IMR-90 (cell line): ENCODE measurements at regions not wholly inside any gene's neighbourhood (a gene's known extent, or its start where the extent isn't known, plus 50 kb on each side); places are given as distances from the start of the nearest gene placed in this dataset.

Experiments used
- ATAC-seq: fragments of 200-7000 bp; cut with Tn5 transposase; 2 replicates; pipeline ENCODE4 v1.9.1; 2020; ENCODE audit warnings: low read depth, mild to moderate bottlenecking, moderate library complexity
- BruUV-seq: library from RNA; stranded (reverse); fragments of 400-500 nt; replicated peaks from 2 replicates; lab custom pipeline; 2021; lab: Mats Ljungman, UMichigan
- CTCF ChIA-PET: fragments of 300-600 bp; formaldehyde crosslinking; extraction: SDS; loops from one replicate; lab custom pipeline; 2021; ENCODE audit warnings: antibody characterized with exemption; lab: Yijun Ruan, JAX
- POLR2A ChIA-PET: fragments of 300-600 bp; sonication (Branson Sonifier 250); formaldehyde crosslinking; loops from one replicate; lab custom pipeline; 2022; ENCODE audit warnings: antibody characterized with exemption; ENCODE audit not compliant: unreplicated experiment; lab: Charles Lee
- DNase-seq: peaks from one replicate; pipeline ENCODE4 v3.0.0; 2013
- H2AFZ ChIP-seq: replicated peaks from 2 replicates; pipeline ENCODE3; 2013; ENCODE audit warnings: low read length, mild to moderate bottlenecking; ENCODE audit not compliant: poor library complexity
- H2AK5ac ChIP-seq: 2 replicates; pipeline ENCODE4 v1.6.1; 2013; ENCODE audit warnings: low read depth, low read length, inconsistent platforms
- H2AK9ac ChIP-seq: replicated peaks from 2 replicates; pipeline ENCODE3; 2013; ENCODE audit warnings: mild to moderate bottlenecking, low read depth, low read length, moderate library complexity; ENCODE audit not compliant: poor library complexity
- H2BK120ac ChIP-seq: 2 replicates; pipeline ENCODE4 v1.6.1; 2013; ENCODE audit warnings: low read depth, low read length, inconsistent platforms
- H2BK15ac ChIP-seq: 3 replicates; pipeline ENCODE4 v1.6.1; 2013; ENCODE audit warnings: low read depth, low read length, inconsistent platforms
- H2BK20ac ChIP-seq: 2 replicates; pipeline ENCODE4 v1.6.1; 2013; ENCODE audit warnings: low read depth, mild to moderate bottlenecking, inconsistent platforms, low read length, moderate library complexity
- H2BK5ac ChIP-seq: 2 replicates; pipeline ENCODE4 v1.6.1; 2013; ENCODE audit warnings: mild to moderate bottlenecking, low read depth, low read length, inconsistent platforms; ENCODE audit not compliant: poor library complexity, severe bottlenecking
- H3K14ac ChIP-seq: replicated peaks from 2 replicates; pipeline ENCODE4 v1.6.1; 2013; ENCODE audit warnings: low read depth, low read length, inconsistent platforms
- H3K18ac ChIP-seq: 2 replicates; pipeline ENCODE4 v1.6.1; 2013; ENCODE audit warnings: low read depth, low read length, control low read depth
- H3K23ac ChIP-seq: 2 replicates; pipeline ENCODE4 v1.6.1; 2013; ENCODE audit warnings: low read depth, low read length, inconsistent platforms
- H3K27ac ChIP-seq: 2 replicates; pipeline ENCODE4 v1.5.1; 2013; ENCODE audit warnings: mild to moderate bottlenecking, control low read depth, low read length; ENCODE audit not compliant: insufficient read depth
- H3K27me3 ChIP-seq: 2 replicates; pipeline ENCODE4 v1.6.1; 2013; ENCODE audit warnings: low read length; ENCODE audit not compliant: control insufficient read depth, insufficient read depth
- H3K36me3 ChIP-seq: 2 replicates; pipeline ENCODE4 v1.6.1; 2013; ENCODE audit warnings: low read length, mixed read lengths; ENCODE audit not compliant: control insufficient read depth, insufficient read depth
- H3K4ac ChIP-seq: 2 replicates; pipeline ENCODE4 v1.6.1; 2013; ENCODE audit warnings: low read depth, low read length, inconsistent platforms
- H3K4me1 ChIP-seq: 2 replicates; pipeline ENCODE4 v1.6.1; 2013; ENCODE audit warnings: low read length, mixed read lengths; ENCODE audit not compliant: control insufficient read depth, insufficient read depth
- H3K4me2 ChIP-seq: 2 replicates; pipeline ENCODE4 v1.6.1; 2013; ENCODE audit warnings: low read depth, mild to moderate bottlenecking, control low read depth, low read length, moderate library complexity
- H3K4me3 ChIP-seq: 2 replicates; pipeline ENCODE4 v1.5.1; 2013; ENCODE audit warnings: low read depth, mild to moderate bottlenecking, control low read depth, low read length, moderate library complexity; ENCODE audit not compliant: insufficient read depth
- H3K56ac ChIP-seq: 2 replicates; pipeline ENCODE4 v1.6.1; 2013; ENCODE audit warnings: low read length, inconsistent platforms; ENCODE audit not compliant: insufficient read depth; ENCODE audit errors: extremely low read depth
- H3K79me1 ChIP-seq, 2 experiments: 2 replicates each; pipeline ENCODE4 v1.6.1; 2013; ENCODE audit warnings: low read length in 2 of 2, inconsistent platforms in 1 of 2, low read depth in 1 of 2
- H3K9ac ChIP-seq: 2 replicates; pipeline ENCODE4 v1.6.1; 2013; ENCODE audit warnings: low read depth, low read length, control low read depth
- H3K9me1 ChIP-seq: 2 replicates; pipeline ENCODE4 v1.6.1; 2013; ENCODE audit warnings: low read length, inconsistent platforms; ENCODE audit not compliant: insufficient read depth
- H3K9me3 ChIP-seq: 2 replicates; pipeline ENCODE4 v1.6.1; 2013; ENCODE audit warnings: low read length; ENCODE audit not compliant: control insufficient read depth, insufficient read depth
- H4K20me1 ChIP-seq: 2 replicates; pipeline ENCODE4 v1.6.1; 2013; ENCODE audit warnings: low read length, inconsistent platforms; ENCODE audit not compliant: insufficient read depth
- H4K5ac ChIP-seq: 2 replicates; pipeline ENCODE4 v1.6.1; 2013; ENCODE audit warnings: mild to moderate bottlenecking, low read depth, low read length, control low read depth
- H4K8ac ChIP-seq, 2 experiments: 2 replicates each; pipeline ENCODE4 v1.6.1; 2013; ENCODE audit warnings: low read depth in 2 of 2, low read length in 2 of 2, control low read depth in 1 of 2, inconsistent platforms in 1 of 2
- H4K91ac ChIP-seq: 2 replicates; pipeline ENCODE4 v1.6.1; 2013; ENCODE audit warnings: low read depth, low read length, inconsistent platforms; ENCODE audit not compliant: insufficient read depth
- CHD1 ChIP-seq: IDR thresholded peaks from 2 replicates; pipeline ENCODE4 v1.6.1; 2012; ENCODE audit warnings: low read depth, low read length, improper control_type of control experiment
- POLR2A ChIP-seq: IDR thresholded peaks from 2 replicates; pipeline ENCODE4 v1.6.1; 2012; ENCODE audit warnings: mild to moderate bottlenecking, low read depth, low read length
- WGBS, 2 experiments: methylation state at CpG; one replicate each; pipeline versions ENCODE4 v1.1.5 to v1.1.7; 2013; ENCODE audit warnings: missing lambda C conversion rate in 2 of 2; ENCODE audit not compliant: insufficient read length in 1 of 2; ENCODE audit errors: extremely low coverage in 2 of 2; 5-methylcytosine and 5-hydroxymethylcytosine counted together
- dilution Hi-C: fragments of 300-500 bp; cut with HindIII; formaldehyde crosslinking; loops from one replicate; pipeline ENCODE4 v1.14.3; 2018; ENCODE audit warnings: low sequenced_read_pairs; ENCODE audit not compliant: unreplicated experiment
- in situ Hi-C: fragments of 300-500 bp; cut with MboI; formaldehyde crosslinking; loops from 3 replicates; pipeline ENCODE4 v1.14.3; 2019; ENCODE audit warnings: low sequenced_read_pairs, inconsistent platforms, mixed read lengths
- intact Hi-C: fragments of 100-400 bp; cut with micrococcal nuclease; formaldehyde crosslinking; loops from 2 replicates; pipeline ENCODE4 v1.10.0; 2022

- H2BK15ac ChIP-seq, result no peak overlapping the region
- H3K9me3 ChIP-seq, result no peaks in the 10 kb centered on the region
- H4K20me1 ChIP-seq, result no peaks in the 10 kb centered on the region
- H3K27me3 ChIP-seq, result no peaks in the 10 kb centered on the region
- H3K36me3 ChIP-seq, result no peaks in the 10 kb centered on the region
- H2AFZ ChIP-seq, result no peak overlapping the region
- no peak overlapping the region for H2BK120ac ChIP-seq
- H4K8ac ChIP-seq, result no peak overlapping the region
- no peaks in the 10 kb centered on the region for H3K79me1 ChIP-seq
- ATAC-seq, result no peak
- no peak overlapping the region for H3K27ac ChIP-seq
- H2BK20ac ChIP-seq, result no peak overlapping the region
- no peak overlapping the region for H4K5ac ChIP-seq
- no peaks in the 10 kb centered on the region for H3K9me1 ChIP-seq
- no peak overlapping the region for H3K14ac ChIP-seq
- CTCF ChIA-PET, result no interaction called here
- no peak overlapping the region for H3K9ac ChIP-seq
- no peak overlapping the region for H3K18ac ChIP-seq
- no peak overlapping the region for H2AK9ac ChIP-seq
- in situ Hi-C loops, result no loop called here
- dilution Hi-C loops, result no loop called here
- H4K91ac ChIP-seq, result no peak overlapping the region
- H3K4me2 ChIP-seq, result no peak overlapping the region
- POLR2A ChIA-PET, result no interaction called here
- no peak overlapping the region for H3K4me3 ChIP-seq
- no peak for DNase-seq
- WGBS, 2 experiments, result 30% methylated on average over 1 of the region's 4 CpGs; no CpG with 5 or more reads in 1 of the 2 experiments
- intact Hi-C loops, result no loop called here
- H3K4me1 ChIP-seq, result no peaks in the 10 kb centered on the region
- no peak overlapping the region for H3K23ac ChIP-seq
- H2BK5ac ChIP-seq, result no peak overlapping the region
- BruUV-seq, result no TSS peak
- no peak overlapping the region for H2AK5ac ChIP-seq
- TF ChIP-seq CHD1 (no peak), POLR2A (no peak)
- H3K56ac ChIP-seq, result no peak overlapping the region
- no peak overlapping the region for H3K4ac ChIP-seq
These were observed 286.1 kb upstream of the GJE1 start for GRCh38 chr6:141846639-141847038.
